Naive thymus-derived CD4-positive, alpha-beta T cell (primary cell): ENCODE measurements at regions not wholly inside any gene's neighbourhood (a gene's known extent, or its start where the extent isn't known, plus 50 kb on each side); places are given as distances from the start of the nearest gene placed in this dataset.

Experiments
- ATAC-seq: fragments of 150-1000 bp; cut with Tn5 transposase; 2 replicates; pipeline ENCODE4 v1.10.0; 2021; ENCODE audit warnings: mild to moderate bottlenecking, moderate library complexity
- CTCF ChIA-PET: fragments of 350-600 bp; sonication (Branson Sonifier 250); formaldehyde crosslinking; loops from one replicate; lab custom pipeline; 2021; ENCODE audit warnings: antibody characterized with exemption; lab: Charles Lee
- POLR2A ChIA-PET: fragments of 350-600 bp; sonication (Branson Sonifier 250); formaldehyde crosslinking; loops from one replicate; lab custom pipeline; 2021; ENCODE audit warnings: antibody characterized with exemption, inconsistent platforms; lab: Charles Lee
- DNase-seq, 9 donors: peaks; one replicate each; pipeline versions ENCODE4 v3.0.0 to v3.0.0-alpha.2; 2020 to 2022; ENCODE audit warnings: mixed read lengths in 1 of 9
- H3K27ac ChIP-seq: one replicate; pipeline ENCODE4 v1.7.0; 2013; ENCODE audit warnings: mild to moderate bottlenecking, low read depth, low read length, moderate library complexity
- H3K27me3 ChIP-seq, 2 donors: one replicate each; pipeline ENCODE4 v1.7.0; 2013; ENCODE audit warnings: low read length in 2 of 2, mild to moderate bottlenecking in 2 of 2, moderate library complexity in 2 of 2; ENCODE audit not compliant: control insufficient read depth in 2 of 2, insufficient read depth in 2 of 2
- H3K36me3 ChIP-seq, 3 experiments: 1 replicate in 2 of 3; 2 replicates in 1 of 3; pipeline ENCODE4 v1.7.0; 2013; ENCODE audit warnings: low read length in 3 of 3, mild to moderate bottlenecking in 3 of 3, moderate library complexity in 1 of 3; ENCODE audit not compliant: insufficient read depth in 3 of 3, control insufficient read depth in 2 of 3
- H3K4me1 ChIP-seq, 2 donors: one replicate each; pipeline ENCODE4 v1.7.0; 2013; ENCODE audit warnings: low read length in 2 of 2, mild to moderate bottlenecking in 2 of 2, moderate library complexity in 1 of 2; ENCODE audit not compliant: control insufficient read depth in 2 of 2, insufficient read depth in 2 of 2
- H3K4me3 ChIP-seq: 2 replicates; pipeline ENCODE4 v1.7.0; 2013; ENCODE audit warnings: mild to moderate bottlenecking, low read length
- H3K9me3 ChIP-seq, 3 experiments: 1 replicate in 2 of 3; 2 replicates in 1 of 3; pipeline ENCODE4 v1.7.0; 2013; ENCODE audit warnings: low read length in 3 of 3; ENCODE audit not compliant: control insufficient read depth in 2 of 3
- H3K27ac Mint-ChIP-seq, 9 donors: one replicate each; pipeline ENCODE4 v1.8.0; 2020 to 2022; ENCODE audit warnings: mixed read lengths in 9 of 9, mild to moderate bottlenecking in 8 of 9, moderate library complexity in 5 of 9, inconsistent platforms in 2 of 9
- H3K27me3 Mint-ChIP-seq, 5 donors: one replicate each; pipeline ENCODE4 v1.8.0; 2021 to 2022; ENCODE audit warnings: mixed read lengths in 5 of 5, mild to moderate bottlenecking in 1 of 5
- H3K36me3 Mint-ChIP-seq, 5 donors: one replicate each; pipeline ENCODE4 v1.8.0; 2020 to 2022; ENCODE audit warnings: mixed read lengths in 5 of 5, mild to moderate bottlenecking in 3 of 5, inconsistent platforms in 1 of 5
- H3K4me1 Mint-ChIP-seq, 7 donors: one replicate each; pipeline ENCODE4 v1.8.0; 2020 to 2022; ENCODE audit warnings: mixed read lengths in 7 of 7, mild to moderate bottlenecking in 3 of 7, inconsistent platforms in 1 of 7
- H3K4me3 Mint-ChIP-seq, 10 donors: one replicate each; pipeline ENCODE4 v1.8.0; 2020 to 2022; ENCODE audit warnings: mild to moderate bottlenecking in 10 of 10, mixed read lengths in 10 of 10, moderate library complexity in 6 of 10, inconsistent platforms in 2 of 10
- H3K9me3 Mint-ChIP-seq, 11 donors: one replicate each; pipeline ENCODE4 v1.8.0; 2020 to 2022; ENCODE audit warnings: mixed read lengths in 11 of 11, mild to moderate bottlenecking in 4 of 11, inconsistent platforms in 1 of 11, moderate library complexity in 1 of 11
- intact Hi-C, 2 donors: fragments of 100-400 bp; cut with micrococcal nuclease; formaldehyde crosslinking; loops; one replicate each; pipeline ENCODE4 v1.15.1; 2023

DNA sequence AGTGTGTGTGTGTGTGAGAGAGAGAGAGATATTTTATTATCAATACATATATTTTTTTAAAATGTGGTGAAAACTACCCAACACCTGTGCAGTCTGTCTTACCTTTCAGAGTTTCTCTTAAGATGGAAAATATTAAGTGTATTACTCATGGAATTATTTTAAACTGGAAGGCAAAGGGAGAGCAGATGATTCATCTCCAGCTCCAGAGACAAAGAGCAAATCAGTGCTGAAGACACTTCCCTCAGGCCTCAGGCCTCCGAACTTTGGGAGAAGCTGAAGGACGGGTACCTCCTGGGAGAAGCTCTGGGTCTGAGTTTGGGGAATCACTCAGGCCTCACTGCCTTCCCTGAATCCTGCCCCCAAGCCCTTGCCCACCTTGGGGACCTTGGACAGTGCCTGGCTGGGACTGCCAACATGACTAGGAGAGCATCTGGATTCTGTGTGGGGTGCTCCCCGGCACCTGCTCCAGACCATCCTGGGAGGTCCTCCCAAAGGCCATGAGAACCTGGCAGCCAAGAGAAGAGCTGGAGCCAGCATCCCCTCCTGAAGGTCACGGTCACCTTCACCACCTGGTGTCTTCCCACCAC, 170.4 kb upstream of the UBL3 start:
- Mint-ChIP-seq H3K9me3 (no peaks in the 10 kb centered on the region), H3K27me3 (peaks cover 0 to 9% (median 0%) of the 10 kb centered on the region in 5 donors), H3K36me3 (no peaks in the 10 kb centered on the region), H3K4me3 (no peak overlapping the region), H3K4me1 (peaks cover 0 to 5% (median 0%) of the 10 kb centered on the region in 7 donors), H3K27ac (no peak overlapping the region)
- Histone ChIP-seq H3K27me3 (no peaks in the 10 kb centered on the region), H3K9me3 (no peaks in the 10 kb centered on the region), H3K4me1 (no peaks in the 10 kb centered on the region), H3K27ac (no peak overlapping the region), H3K36me3 (no peaks in the 10 kb centered on the region), H3K4me3 (no peak overlapping the region)
- no peak for DNase-seq
- ATAC-seq = no peak
- ChIA-PET POLR2A (no interaction called here), CTCF (no interaction called here)
- intact Hi-C loops = no loop called here

DNA sequence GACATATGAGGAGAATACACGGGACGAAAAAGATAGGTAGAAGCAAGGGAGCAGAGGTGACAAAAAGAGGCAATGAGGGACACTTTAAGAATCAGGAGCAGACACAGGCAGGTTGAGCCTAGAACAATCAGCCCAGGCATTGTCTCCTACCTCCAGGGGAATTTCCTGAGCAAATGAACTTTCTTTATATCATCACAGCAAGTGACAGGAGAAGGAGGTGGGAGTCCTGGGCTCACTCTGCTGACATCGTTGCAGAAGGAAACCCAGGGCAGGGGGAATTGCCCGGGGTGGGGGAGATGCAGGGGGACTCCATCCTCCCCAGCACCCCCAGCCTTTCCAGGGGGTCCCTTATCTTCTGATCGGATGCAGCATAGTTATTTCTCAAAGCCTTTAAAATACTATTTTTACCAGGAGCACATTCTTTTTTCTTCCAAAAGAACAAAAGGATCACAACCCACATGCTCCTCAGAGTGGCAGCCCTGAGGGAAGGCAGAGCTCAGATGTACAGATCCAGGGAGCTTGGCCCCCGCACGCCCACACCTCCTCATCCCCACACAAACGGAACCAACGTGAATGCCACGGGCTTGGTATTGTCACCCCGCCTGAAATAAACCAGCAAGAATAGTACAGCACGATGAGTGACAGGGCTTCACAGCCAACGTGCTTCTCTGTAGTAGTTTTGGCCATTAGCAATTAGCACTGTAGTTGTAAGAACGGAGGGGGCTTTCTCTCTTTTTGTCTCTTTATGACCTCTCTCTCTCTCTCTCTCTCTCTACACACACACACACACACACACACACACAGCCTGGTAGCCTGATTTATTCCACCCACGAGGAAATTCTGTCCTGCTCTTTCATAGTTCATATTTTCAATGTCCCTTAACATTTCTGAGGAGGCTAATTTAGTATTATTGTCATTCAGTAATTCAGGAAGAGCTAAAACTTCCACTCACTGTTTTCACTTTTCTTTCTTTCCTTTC, 169.5 kb upstream of the UBL3 start:
- H3K4me3 ChIP-seq = no peak overlapping the region
- intact Hi-C loops = no loop called here
- POLR2A ChIA-PET = interaction anchor here (0.7 kb wide), 1 partner anchor 27 kb away, joined by 3 read pairs; no protein-coding TSS in a partner anchor
- ATAC-seq (no peak), DNase-seq (no peak)
- no peaks in the 10 kb centered on the region for H3K4me1 ChIP-seq
- Mint-ChIP-seq H3K4me1 (peaks cover 0 to 5% (median under 1%) of the 10 kb centered on the region in 7 donors), H3K4me3 (no peak overlapping the region), H3K27ac (peak overlapping the region in 2 of 9 donors; percentile 21 to 63), H3K27me3 (peaks cover 0 to 9% (median 0%) of the 10 kb centered on the region in 5 donors), H3K9me3 (no peaks in the 10 kb centered on the region), H3K36me3 (no peaks in the 10 kb centered on the region)
- CTCF ChIA-PET = no interaction called here
- no peak overlapping the region for H3K27ac ChIP-seq
- H3K27me3 ChIP-seq = no peaks in the 10 kb centered on the region
- no peaks in the 10 kb centered on the region for H3K36me3 ChIP-seq
- no peaks in the 10 kb centered on the region for H3K9me3 ChIP-seq

DNA sequence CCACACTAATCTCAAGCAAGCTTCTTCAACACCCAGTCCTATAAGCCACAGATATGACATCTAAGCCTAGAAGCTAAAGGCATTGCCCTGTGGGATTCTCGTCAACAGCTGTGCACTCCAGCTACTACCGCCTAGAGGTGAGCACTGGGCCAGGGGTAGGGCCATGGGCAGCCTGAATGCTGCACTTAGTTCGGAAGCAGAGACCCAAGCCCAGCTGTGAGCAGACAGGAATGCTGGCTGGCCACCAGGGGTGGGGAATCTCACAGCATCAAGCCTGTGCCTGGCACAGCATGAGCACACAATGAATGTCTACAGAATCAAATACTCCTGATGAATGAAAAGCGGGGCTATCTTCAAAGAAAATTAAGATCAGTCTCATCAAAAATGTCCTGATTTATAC, 167.5 kb upstream of the UBL3 start:
- DNase-seq (no peak), ATAC-seq (no peak)
- no peak overlapping the region for H3K4me3 ChIP-seq
- intact Hi-C loops = no loop called here
- Mint-ChIP-seq H3K4me3 (no peak overlapping the region), H3K4me1 (peaks cover 0 to 13% (median 6%) of the 10 kb centered on the region in 7 donors), H3K9me3 (no peaks in the 10 kb centered on the region), H3K27ac (no peak overlapping the region), H3K36me3 (no peaks in the 10 kb centered on the region), H3K27me3 (peaks cover 0 to 21% (median 0%) of the 10 kb centered on the region in 5 donors)
- H3K9me3 ChIP-seq = no peaks in the 10 kb centered on the region
- H3K36me3 ChIP-seq = no peaks in the 10 kb centered on the region
- ChIA-PET CTCF (no interaction called here), POLR2A (interaction anchor here (0.6 kb wide), 1 partner anchor 165 kb away, joined by 4 read pairs; no protein-coding TSS in a partner anchor)
- no peaks in the 10 kb centered on the region for H3K4me1 ChIP-seq
- H3K27ac ChIP-seq = no peak overlapping the region
- H3K27me3 ChIP-seq = no peaks in the 10 kb centered on the region

DNA sequence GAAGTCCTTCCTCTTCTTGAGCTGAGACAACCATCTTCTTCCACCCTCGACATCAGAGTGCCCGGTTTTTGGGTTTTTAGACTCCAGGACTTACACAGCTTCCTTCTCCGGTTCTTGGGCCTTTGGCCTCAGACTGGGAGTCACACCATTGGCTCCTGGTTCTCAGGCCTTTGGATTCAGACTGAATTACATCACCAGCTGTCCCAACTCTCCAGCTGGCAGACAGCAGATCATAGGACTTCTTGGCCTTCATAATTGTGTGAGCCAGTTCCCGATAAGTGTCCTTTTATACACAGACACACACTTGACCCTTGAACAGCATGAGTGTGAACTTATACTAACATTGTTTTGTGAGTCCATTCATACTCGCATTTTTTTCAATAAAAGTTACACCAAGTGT, 166.0 kb upstream of the UBL3 start:
- Mint-ChIP-seq H3K9me3 (no peaks in the 10 kb centered on the region), H3K4me3 (no peak overlapping the region), H3K4me1 (peaks cover 0 to 13% (median 6%) of the 10 kb centered on the region in 7 donors), H3K27me3 (peaks cover 0 to 28% (median 0%) of the 10 kb centered on the region in 5 donors), H3K36me3 (no peaks in the 10 kb centered on the region), H3K27ac (no peak overlapping the region)
- H3K4me1 ChIP-seq = no peaks in the 10 kb centered on the region
- no peak for ATAC-seq
- no peak overlapping the region for H3K27ac ChIP-seq
- intact Hi-C loops = no loop called here
- no peaks in the 10 kb centered on the region for H3K9me3 ChIP-seq
- H3K36me3 ChIP-seq = no peaks in the 10 kb centered on the region
- DNase-seq = no peak
- POLR2A ChIA-PET = no interaction called here
- H3K27me3 ChIP-seq = no peaks in the 10 kb centered on the region
- CTCF ChIA-PET = no interaction called here
- H3K4me3 ChIP-seq = no peak overlapping the region

DNA sequence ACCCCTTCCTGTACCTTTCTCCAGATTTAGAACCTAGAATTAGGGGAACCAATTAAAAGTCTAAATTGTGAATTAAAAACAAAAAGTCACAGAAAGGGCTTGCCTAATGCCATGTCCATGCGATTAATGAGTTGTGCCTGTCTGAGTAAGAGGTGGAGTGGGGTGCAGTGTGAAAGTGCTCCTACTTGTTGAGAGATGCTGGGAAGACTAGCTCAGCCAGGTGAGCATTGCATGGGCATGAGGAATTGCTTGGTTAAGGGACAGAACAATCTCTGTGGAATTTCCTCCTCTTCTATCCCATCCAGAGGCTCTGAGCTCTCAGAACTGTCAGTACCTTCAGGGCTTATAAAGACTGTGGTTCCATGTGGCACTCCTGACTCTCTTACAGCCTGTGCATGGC, 159.0 kb upstream of the UBL3 start:
- intact Hi-C loops = no loop called here
- no peaks in the 10 kb centered on the region for H3K36me3 Mint-ChIP-seq
- H3K9me3 Mint-ChIP-seq = peaks cover 0 to 2% (median 0%) of the 10 kb centered on the region in 11 donors
- no peak for ATAC-seq
- H3K4me1 Mint-ChIP-seq = peaks cover 6 to 24% (median 13%) of the 10 kb centered on the region in 7 donors
- Histone ChIP-seq H3K36me3 (no peaks in the 10 kb centered on the region), H3K4me1 (no peaks in the 10 kb centered on the region), H3K27ac (no peak overlapping the region), H3K9me3 (no peaks in the 10 kb centered on the region), H3K27me3 (no peaks in the 10 kb centered on the region), H3K4me3 (no peak overlapping the region)
- no peak overlapping the region for H3K27ac Mint-ChIP-seq
- H3K27me3 Mint-ChIP-seq = peaks cover 0 to 35% (median 0%) of the 10 kb centered on the region in 5 donors
- POLR2A ChIA-PET = no interaction called here
- CTCF ChIA-PET = no interaction called here
- no peak overlapping the region for H3K4me3 Mint-ChIP-seq
- no peak for DNase-seq

DNA sequence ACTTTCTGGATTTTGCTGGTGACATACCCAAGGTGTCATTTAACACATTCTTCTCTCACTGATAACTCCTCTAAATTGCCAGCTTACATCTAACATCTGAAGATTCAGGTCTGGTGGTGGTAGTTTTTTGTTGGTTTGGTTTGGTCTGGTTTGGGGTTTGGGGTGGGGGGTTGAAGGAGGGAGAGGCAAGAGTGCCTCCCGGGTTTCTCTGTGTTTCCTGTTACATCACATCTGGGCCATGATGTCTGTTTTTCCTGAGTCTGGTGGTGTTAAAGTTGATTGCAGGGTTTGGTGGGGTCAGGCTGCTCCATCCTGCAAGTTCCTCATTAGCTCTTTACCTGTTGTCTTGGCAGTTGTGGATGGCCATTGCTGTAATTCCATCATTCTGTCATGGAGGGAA, 155.8 kb upstream of the UBL3 start:
- H3K27me3 ChIP-seq = no peaks in the 10 kb centered on the region
- no peak for ATAC-seq
- Mint-ChIP-seq H3K9me3 (peaks cover 0 to 2% (median 0%) of the 10 kb centered on the region in 11 donors), H3K36me3 (peaks cover 0 to 3% (median 0%) of the 10 kb centered on the region in 5 donors), H3K27ac (peak overlapping the region in 3 of 9 donors; percentile 0 to 34 (median 1)), H3K4me1 (peaks cover 6 to 36% (median 11%) of the 10 kb centered on the region in 7 donors), H3K27me3 (peaks cover 0 to 22% (median 3%) of the 10 kb centered on the region in 5 donors), H3K4me3 (peak overlapping the region in 1 of 10 donors; percentile 7)
- ChIA-PET POLR2A (no interaction called here), CTCF (interaction anchor here (0.6 kb wide), 1 partner anchor 282 kb away, joined by 3 read pairs; no protein-coding TSS in a partner anchor)
- DNase-seq = no peak
- intact Hi-C loops = no loop called here
- H3K27ac ChIP-seq = no peak overlapping the region
- no peaks in the 10 kb centered on the region for H3K9me3 ChIP-seq
- no peaks in the 10 kb centered on the region for H3K36me3 ChIP-seq
- H3K4me3 ChIP-seq = no peak overlapping the region
- H3K4me1 ChIP-seq = no peaks in the 10 kb centered on the region
